H9 (cell line): ENCODE measurements at regions not wholly inside any gene's neighbourhood (a gene's known extent, or its start where the extent isn't known, plus 50 kb on each side); places are given as distances from the start of the nearest gene placed in this dataset.

ENCODE experiments used
- DNase-seq: peaks from one replicate; pipeline ENCODE4 v3.0.0-alpha.2; 2017
- H2AFZ ChIP-seq: one replicate; pipeline ENCODE4 v1.6.1; 2013; ENCODE audit warnings: mild to moderate bottlenecking, low read length, control low read depth, moderate library complexity
- H2AK5ac ChIP-seq: 2 replicates; pipeline ENCODE4 v1.6.1; 2013; ENCODE audit warnings: low read length, control low read depth, mixed read lengths; ENCODE audit not compliant: insufficient read length
- H2BK120ac ChIP-seq: one replicate; pipeline ENCODE4 v1.6.1; 2013; ENCODE audit warnings: low read depth, mild to moderate bottlenecking, low read length, control low read depth, inconsistent platforms; ENCODE audit not compliant: poor library complexity, severe bottlenecking
- H2BK12ac ChIP-seq: 2 replicates; pipeline ENCODE4 v1.6.1; 2013; ENCODE audit warnings: low read length, control low read depth, mixed read lengths, low read depth; ENCODE audit not compliant: insufficient read length
- H2BK15ac ChIP-seq: 2 replicates; pipeline ENCODE4 v1.6.1; 2013; ENCODE audit warnings: low read depth, low read length, control low read depth
- H2BK20ac ChIP-seq: one replicate; pipeline ENCODE4 v1.6.1; 2013; ENCODE audit warnings: low read depth, mild to moderate bottlenecking, low read length, control low read depth, inconsistent platforms; ENCODE audit not compliant: poor library complexity, severe bottlenecking
- H2BK5ac ChIP-seq: 2 replicates; pipeline ENCODE4 v1.6.1; 2013; ENCODE audit warnings: low read length, control low read depth, mixed read lengths; ENCODE audit not compliant: insufficient read length
- H3K14ac ChIP-seq: 2 replicates; pipeline ENCODE4 v1.6.1; 2013; ENCODE audit warnings: low read length, control low read depth; ENCODE audit not compliant: insufficient read depth
- H3K18ac ChIP-seq: 2 replicates; pipeline ENCODE4 v1.6.1; 2013; ENCODE audit warnings: low read depth, mild to moderate bottlenecking, mixed read lengths, low read length, control low read depth; ENCODE audit not compliant: insufficient read length
- H3K23ac ChIP-seq: 2 replicates; pipeline ENCODE4 v1.6.1; 2013; ENCODE audit warnings: low read length, control low read depth, mixed read lengths, low read depth; ENCODE audit not compliant: insufficient read length
- H3K23me2 ChIP-seq: 2 replicates; pipeline ENCODE4 v1.6.1; 2013; ENCODE audit warnings: low read depth, mild to moderate bottlenecking, mixed read lengths, low read length, control low read depth; ENCODE audit not compliant: insufficient read length, poor library complexity, severe bottlenecking
- H3K27ac ChIP-seq: 2 replicates; pipeline ENCODE4 v1.5.1; 2013; ENCODE audit warnings: low read length, control low read depth, mixed read lengths, low read depth; ENCODE audit not compliant: insufficient read length
- H3K27me3 ChIP-seq: 2 replicates; pipeline ENCODE4 v1.6.1; 2013; ENCODE audit warnings: low read length, control low read depth, inconsistent platforms; ENCODE audit not compliant: insufficient read depth
- H3K4ac ChIP-seq: 2 replicates; pipeline ENCODE4 v1.6.1; 2013; ENCODE audit warnings: low read depth, mild to moderate bottlenecking, control low read depth, inconsistent platforms, low read length, moderate library complexity
- H3K4me1 ChIP-seq: 2 replicates; pipeline ENCODE4 v1.6.1; 2013; ENCODE audit warnings: low read length, control low read depth, inconsistent platforms; ENCODE audit not compliant: insufficient read depth
- H3K4me2 ChIP-seq: 2 replicates; pipeline ENCODE4 v1.6.1; 2013; ENCODE audit warnings: low read length, control low read depth, mixed read lengths; ENCODE audit not compliant: insufficient read length, insufficient read depth
- H3K56ac ChIP-seq: 2 replicates; pipeline ENCODE4 v1.6.1; 2013; ENCODE audit warnings: low read depth, mild to moderate bottlenecking, mixed read lengths, low read length, control low read depth; ENCODE audit not compliant: insufficient read length
- H3K79me1 ChIP-seq: 2 replicates; pipeline ENCODE4 v1.6.1; 2013; ENCODE audit warnings: low read depth, mild to moderate bottlenecking, moderate library complexity, low read length, control low read depth, inconsistent platforms; ENCODE audit not compliant: insufficient read depth, poor library complexity, severe bottlenecking
- H3K79me2 ChIP-seq: 2 replicates; pipeline ENCODE4 v1.6.1; 2013; ENCODE audit warnings: low read length, control low read depth, inconsistent platforms; ENCODE audit not compliant: insufficient read depth
- H3K9ac ChIP-seq: 2 replicates; pipeline ENCODE4 v1.6.1; 2013; ENCODE audit warnings: low read length, control low read depth, mixed read lengths; ENCODE audit not compliant: insufficient read length; ENCODE audit errors: extremely low read depth
- H3K9me3 ChIP-seq: one replicate; pipeline ENCODE4 v1.6.1; 2013; ENCODE audit warnings: low read depth, low read length, inconsistent platforms; ENCODE audit not compliant: control insufficient read depth
- H3T11ph ChIP-seq: one replicate; pipeline ENCODE4 v1.6.1; 2013; ENCODE audit warnings: mild to moderate bottlenecking, low read length, control low read depth, inconsistent platforms
- H4K20me1 ChIP-seq: one replicate; pipeline ENCODE4 v1.6.1; 2013; ENCODE audit not compliant: control insufficient read depth, insufficient read length, insufficient read depth
- H4K5ac ChIP-seq: 2 replicates; pipeline ENCODE4 v1.6.1; 2013; ENCODE audit warnings: low read depth, mild to moderate bottlenecking, mixed read lengths, low read length, control low read depth; ENCODE audit not compliant: insufficient read length
- H4K8ac ChIP-seq: replicated peaks from 2 replicates; pipeline ENCODE4 v1.6.1; 2013; ENCODE audit warnings: low read length, control low read depth, mixed read lengths, low read depth; ENCODE audit not compliant: insufficient read length
- H4K91ac ChIP-seq: 2 replicates; pipeline ENCODE4 v1.6.1; 2013; ENCODE audit warnings: low read depth, mild to moderate bottlenecking, moderate library complexity, mixed read lengths, low read length, control low read depth; ENCODE audit not compliant: insufficient read length
- H3K27ac Mint-ChIP-seq, 3 experiments: 2 replicates in 2 of 3; 3 replicates in 1 of 3; pipeline ENCODE4 v1.8.0; 2020 to 2021; ENCODE audit warnings: mixed read lengths in 3 of 3, mild to moderate bottlenecking in 1 of 3, moderate library complexity in 1 of 3
- H3K27me3 Mint-ChIP-seq: 2 replicates; pipeline ENCODE4 v1.8.0; 2021; ENCODE audit warnings: low read depth, mild to moderate bottlenecking, moderate library complexity, mixed read lengths
- H3K36me3 Mint-ChIP-seq, 3 experiments: 2 replicates in 2 of 3; 3 replicates in 1 of 3; pipeline ENCODE4 v1.8.0; 2020 to 2021; ENCODE audit warnings: low read depth in 3 of 3, mixed read lengths in 3 of 3; ENCODE audit not compliant: insufficient read depth in 1 of 3
- H3K4me1 Mint-ChIP-seq, 2 experiments: 2 replicates each; pipeline ENCODE4 v1.8.0; 2020; ENCODE audit warnings: mixed read lengths in 2 of 2
- H3K4me3 Mint-ChIP-seq, 2 experiments: 2 replicates in 1 of 2; 3 replicates in 1 of 2; pipeline ENCODE4 v1.8.0; 2020 to 2021; ENCODE audit warnings: mild to moderate bottlenecking in 2 of 2, mixed read lengths in 2 of 2, moderate library complexity in 1 of 2
- H3K9me3 Mint-ChIP-seq, 2 experiments: 2 replicates in 1 of 2; 3 replicates in 1 of 2; pipeline ENCODE4 v1.8.0; 2020; ENCODE audit warnings: mild to moderate bottlenecking in 2 of 2, mixed read lengths in 2 of 2, moderate library complexity in 1 of 2
- CTCF ChIP-seq: fragments of 200-600 bp; sonication (generic); conservative IDR thresholded peaks from 3 replicates; pipeline ENCODE4 v1.8.0; 2021; ENCODE audit warnings: antibody characterized with exemption, mild to moderate bottlenecking
- WGBS: extraction: QIAGEN DNeasy Blood & Tissue Kit; methylation state at CpG from one replicate; pipeline ENCODE4 v1.1.7; 2013; ENCODE audit warnings: missing lambda C conversion rate, low lambda C conversion rate, mixed read lengths; ENCODE audit not compliant: insufficient read length; ENCODE audit errors: extremely low coverage; 5-methylcytosine and 5-hydroxymethylcytosine counted together

GRCh38 chr1:209335178-209335577 is 248.3 kb upstream of the CAMK1G start:
- TF ChIP-seq CTCF = peak; percentile 81
- no peaks in the 10 kb centered on the region for H3K9me3 Mint-ChIP-seq

More at GRCh38 chr1:209335178-209335577, 248.3 kb upstream of the CAMK1G start:
- Mint-ChIP-seq H3K4me3 (no peak overlapping the region), H3K4me1 (peaks cover 5 to 7% of the 10 kb centered on the region in 2 experiments), H3K36me3 (no peaks in the 10 kb centered on the region), H3K27me3 (no peaks in the 10 kb centered on the region), H3K27ac (no peak overlapping the region)
- H3K27ac ChIP-seq = no peak overlapping the region
- no peak overlapping the region for H3K56ac ChIP-seq
- H3K9me3 ChIP-seq = no peaks in the 10 kb centered on the region
- H2BK12ac ChIP-seq = no peak overlapping the region
- DNase-seq = peak; percentile 79
- H3K79me2 ChIP-seq = no peaks in the 10 kb centered on the region
- H2BK120ac ChIP-seq = no peak overlapping the region
- H3K27me3 ChIP-seq = no peaks in the 10 kb centered on the region
- no peak overlapping the region for H2BK20ac ChIP-seq
- no peak overlapping the region for H4K5ac ChIP-seq
- H4K91ac ChIP-seq = no peak overlapping the region
- H3K4ac ChIP-seq = no peak overlapping the region
- H3K23ac ChIP-seq = no peak overlapping the region
- no peaks in the 10 kb centered on the region for H3K23me2 ChIP-seq
- no peak overlapping the region for H3K9ac ChIP-seq
- H3K79me1 ChIP-seq = no peaks in the 10 kb centered on the region
- no peak overlapping the region for H2AK5ac ChIP-seq
- H3T11ph ChIP-seq = no peak overlapping the region
- no peak overlapping the region for H3K14ac ChIP-seq
- H4K8ac ChIP-seq = no peak overlapping the region
- no peak overlapping the region for H2AFZ ChIP-seq
- H2BK5ac ChIP-seq = no peak overlapping the region
- no peak overlapping the region for H3K18ac ChIP-seq
- H2BK15ac ChIP-seq = no peak overlapping the region
- WGBS = no CpG with 5 or more reads among the region's 2 CpGs
- H3K4me1 ChIP-seq = no peaks in the 10 kb centered on the region; the same call in 1 of the 2 replicates
- no peak overlapping the region for H3K4me2 ChIP-seq
- no peaks in the 10 kb centered on the region for H4K20me1 ChIP-seq
